ENCODE measurements at regions not wholly inside any gene's neighbourhood (a gene's known extent, or its start where the extent isn't known, plus 50 kb on each side); places are given as distances from the start of the nearest gene placed in this dataset.

- H3F3A ChIP-seq (ENCODE audit: control insufficient read depth, insufficient read depth): no peaks in the 10 kb centered on the region
- H3K9me2 ChIP-seq (replicated peaks; ENCODE audit: control insufficient read depth, low read length): no peaks in the 10 kb centered on the region
- no peak for TF ChIP-seq CTCF (IDR thresholded peaks at IDR 0.05; ENCODE audit: low read depth, low read length, poor library complexity, severe bottlenecking)
- TF ChIP-seq EZH2phosphoT487 (IDR thresholded peaks at IDR 0.05; ENCODE audit: borderline replicate concordance, low read length): no peak
- no peaks in the 10 kb centered on the region for H4K20me1 ChIP-seq (ENCODE audit: control insufficient read depth, insufficient read depth, low read depth, low read length)
- H3K4me2 ChIP-seq (ENCODE audit: low read length): no peak overlapping the region
- no peak overlapping the region for H3K27ac ChIP-seq (ENCODE audit: low read depth, low read length)
- H3K9me3 ChIP-seq (ENCODE audit: control insufficient read depth, insufficient read depth, low read length): no peaks in the 10 kb centered on the region
- H3K27me3 ChIP-seq (ENCODE audit: control insufficient read depth, low read length): no peaks in the 10 kb centered on the region
- H3K36me3 ChIP-seq (ENCODE audit: control insufficient read depth, low read length): no peaks in the 10 kb centered on the region
- no peaks in the 10 kb centered on the region for H3K79me2 ChIP-seq (ENCODE audit: control insufficient read depth, low read length)
- H3K4me3 ChIP-seq (ENCODE audit: low read length): no peak overlapping the region
- no peaks in the 10 kb centered on the region for H3K4me1 ChIP-seq (ENCODE audit: control insufficient read depth, low read length)
These were observed 93.2 kb downstream of the EFNB1 start for GRCh38 chrX:68922013-68922412.

- Histone ChIP-seq H3K79me2 (ENCODE audit: control insufficient read depth, low read length) (no peaks in the 10 kb centered on the region), H3K4me1 (ENCODE audit: control insufficient read depth, low read length) (no peaks in the 10 kb centered on the region), H4K20me1 (ENCODE audit: control insufficient read depth, insufficient read depth, low read depth, low read length) (no peaks in the 10 kb centered on the region), H3K27me3 (ENCODE audit: control insufficient read depth, low read length) (no peaks in the 10 kb centered on the region), H3K9me3 (ENCODE audit: control insufficient read depth, insufficient read depth, low read length) (no peaks in the 10 kb centered on the region), H3K4me2 (ENCODE audit: low read length) (no peak overlapping the region), H3F3A (ENCODE audit: control insufficient read depth, insufficient read depth) (no peaks in the 10 kb centered on the region), H3K36me3 (ENCODE audit: control insufficient read depth, low read length) (no peaks in the 10 kb centered on the region), H3K27ac (ENCODE audit: low read depth, low read length) (no peak overlapping the region), H3K9me2 (replicated peaks; ENCODE audit: control insufficient read depth, low read length) (no peaks in the 10 kb centered on the region), H3K4me3 (ENCODE audit: low read length) (no peak overlapping the region)
- TF ChIP-seq CTCF (IDR thresholded peaks at IDR 0.05; ENCODE audit: low read depth, low read length, poor library complexity, severe bottlenecking) (no peak), EZH2phosphoT487 (IDR thresholded peaks at IDR 0.05; ENCODE audit: borderline replicate concordance, low read length) (no peak)
These were observed 91.7 kb downstream of the EFNB1 start for GRCh38 chrX:68920561-68920960.

GRCh38 chrX:68919707-68920106 lies 90.9 kb downstream of the EFNB1 start:
- no peak overlapping the region for H3K27ac ChIP-seq (ENCODE audit: low read depth, low read length)
- H3F3A ChIP-seq (ENCODE audit: control insufficient read depth, insufficient read depth): no peaks in the 10 kb centered on the region
- H3K9me3 ChIP-seq (ENCODE audit: control insufficient read depth, insufficient read depth, low read length): no peaks in the 10 kb centered on the region
- H3K36me3 ChIP-seq (ENCODE audit: control insufficient read depth, low read length): no peaks in the 10 kb centered on the region
- H3K9me2 ChIP-seq (replicated peaks; ENCODE audit: control insufficient read depth, low read length): no peaks in the 10 kb centered on the region
- H3K27me3 ChIP-seq (ENCODE audit: control insufficient read depth, low read length): no peaks in the 10 kb centered on the region
- H4K20me1 ChIP-seq (ENCODE audit: control insufficient read depth, insufficient read depth, low read depth, low read length): no peaks in the 10 kb centered on the region
- no peaks in the 10 kb centered on the region for H3K4me1 ChIP-seq (ENCODE audit: control insufficient read depth, low read length)
- H3K4me3 ChIP-seq (ENCODE audit: low read length): no peak overlapping the region
- no peaks in the 10 kb centered on the region for H3K79me2 ChIP-seq (ENCODE audit: control insufficient read depth, low read length)
- H3K4me2 ChIP-seq (ENCODE audit: low read length): no peak overlapping the region
- TF ChIP-seq CTCF (IDR thresholded peaks at IDR 0.05; ENCODE audit: low read depth, low read length, poor library complexity, severe bottlenecking) (no peak), EZH2phosphoT487 (IDR thresholded peaks at IDR 0.05; ENCODE audit: borderline replicate concordance, low read length) (no peak)

- Histone ChIP-seq H3K79me2 (ENCODE audit: control insufficient read depth, low read length) (no peaks in the 10 kb centered on the region), H3K4me1 (ENCODE audit: control insufficient read depth, low read length) (no peaks in the 10 kb centered on the region), H3F3A (ENCODE audit: control insufficient read depth, insufficient read depth) (no peaks in the 10 kb centered on the region), H3K4me2 (ENCODE audit: low read length) (no peak overlapping the region), H3K27ac (ENCODE audit: low read depth, low read length) (no peak overlapping the region), H3K9me2 (replicated peaks; ENCODE audit: control insufficient read depth, low read length) (no peaks in the 10 kb centered on the region), H3K36me3 (ENCODE audit: control insufficient read depth, low read length) (no peaks in the 10 kb centered on the region), H3K4me3 (ENCODE audit: low read length) (no peak overlapping the region), H3K9me3 (ENCODE audit: control insufficient read depth, insufficient read depth, low read length) (no peaks in the 10 kb centered on the region), H3K27me3 (ENCODE audit: control insufficient read depth, low read length) (no peaks in the 10 kb centered on the region), H4K20me1 (ENCODE audit: control insufficient read depth, insufficient read depth, low read depth, low read length) (no peaks in the 10 kb centered on the region)
- no peak for TF ChIP-seq CTCF (IDR thresholded peaks at IDR 0.05; ENCODE audit: low read depth, low read length, poor library complexity, severe bottlenecking)
- no peak for TF ChIP-seq EZH2phosphoT487 (IDR thresholded peaks at IDR 0.05; ENCODE audit: borderline replicate concordance, low read length)
These were observed 89.4 kb downstream of the EFNB1 start for GRCh38 chrX:68918202-68918601.

Data from DOHH2 (cell line).